IMR-90 (cell line): ENCODE measurements at regions not wholly inside any gene's neighbourhood (a gene's known extent, or its start where the extent isn't known, plus 50 kb on each side); places are given as distances from the start of the nearest gene placed in this dataset.

Experiments used
- ATAC-seq: fragments of 200-7000 bp; cut with Tn5 transposase; 2 replicates; pipeline ENCODE4 v1.9.1; 2020; ENCODE audit warnings: low read depth, mild to moderate bottlenecking, moderate library complexity
- BruUV-seq: library from RNA; stranded (reverse); fragments of 400-500 nt; replicated peaks from 2 replicates; lab custom pipeline; 2021; lab: Mats Ljungman, UMichigan
- CTCF ChIA-PET: fragments of 300-600 bp; formaldehyde crosslinking; extraction: SDS; loops from one replicate; lab custom pipeline; 2021; ENCODE audit warnings: antibody characterized with exemption; lab: Yijun Ruan, JAX
- POLR2A ChIA-PET: fragments of 300-600 bp; sonication (Branson Sonifier 250); formaldehyde crosslinking; loops from one replicate; lab custom pipeline; 2022; ENCODE audit warnings: antibody characterized with exemption; ENCODE audit not compliant: unreplicated experiment; lab: Charles Lee
- DNase-seq: peaks from one replicate; pipeline ENCODE4 v3.0.0; 2013
- H2AFZ ChIP-seq: replicated peaks from 2 replicates; pipeline ENCODE3; 2013; ENCODE audit warnings: low read length, mild to moderate bottlenecking; ENCODE audit not compliant: poor library complexity
- H2AK5ac ChIP-seq: 2 replicates; pipeline ENCODE4 v1.6.1; 2013; ENCODE audit warnings: low read depth, low read length, inconsistent platforms
- H2AK9ac ChIP-seq: replicated peaks from 2 replicates; pipeline ENCODE3; 2013; ENCODE audit warnings: mild to moderate bottlenecking, low read depth, low read length, moderate library complexity; ENCODE audit not compliant: poor library complexity
- H2BK120ac ChIP-seq: 2 replicates; pipeline ENCODE4 v1.6.1; 2013; ENCODE audit warnings: low read depth, low read length, inconsistent platforms
- H2BK15ac ChIP-seq: 3 replicates; pipeline ENCODE4 v1.6.1; 2013; ENCODE audit warnings: low read depth, low read length, inconsistent platforms
- H2BK20ac ChIP-seq: 2 replicates; pipeline ENCODE4 v1.6.1; 2013; ENCODE audit warnings: low read depth, mild to moderate bottlenecking, inconsistent platforms, low read length, moderate library complexity
- H2BK5ac ChIP-seq: 2 replicates; pipeline ENCODE4 v1.6.1; 2013; ENCODE audit warnings: mild to moderate bottlenecking, low read depth, low read length, inconsistent platforms; ENCODE audit not compliant: poor library complexity, severe bottlenecking
- H3K14ac ChIP-seq: replicated peaks from 2 replicates; pipeline ENCODE4 v1.6.1; 2013; ENCODE audit warnings: low read depth, low read length, inconsistent platforms
- H3K18ac ChIP-seq: 2 replicates; pipeline ENCODE4 v1.6.1; 2013; ENCODE audit warnings: low read depth, low read length, control low read depth
- H3K23ac ChIP-seq: 2 replicates; pipeline ENCODE4 v1.6.1; 2013; ENCODE audit warnings: low read depth, low read length, inconsistent platforms
- H3K27ac ChIP-seq: 2 replicates; pipeline ENCODE4 v1.5.1; 2013; ENCODE audit warnings: mild to moderate bottlenecking, control low read depth, low read length; ENCODE audit not compliant: insufficient read depth
- H3K27me3 ChIP-seq: 2 replicates; pipeline ENCODE4 v1.6.1; 2013; ENCODE audit warnings: low read length; ENCODE audit not compliant: control insufficient read depth, insufficient read depth
- H3K36me3 ChIP-seq: 2 replicates; pipeline ENCODE4 v1.6.1; 2013; ENCODE audit warnings: low read length, mixed read lengths; ENCODE audit not compliant: control insufficient read depth, insufficient read depth
- H3K4ac ChIP-seq: 2 replicates; pipeline ENCODE4 v1.6.1; 2013; ENCODE audit warnings: low read depth, low read length, inconsistent platforms
- H3K4me1 ChIP-seq: 2 replicates; pipeline ENCODE4 v1.6.1; 2013; ENCODE audit warnings: low read length, mixed read lengths; ENCODE audit not compliant: control insufficient read depth, insufficient read depth
- H3K4me2 ChIP-seq: 2 replicates; pipeline ENCODE4 v1.6.1; 2013; ENCODE audit warnings: low read depth, mild to moderate bottlenecking, control low read depth, low read length, moderate library complexity
- H3K4me3 ChIP-seq: 2 replicates; pipeline ENCODE4 v1.5.1; 2013; ENCODE audit warnings: low read depth, mild to moderate bottlenecking, control low read depth, low read length, moderate library complexity; ENCODE audit not compliant: insufficient read depth
- H3K56ac ChIP-seq: 2 replicates; pipeline ENCODE4 v1.6.1; 2013; ENCODE audit warnings: low read length, inconsistent platforms; ENCODE audit not compliant: insufficient read depth; ENCODE audit errors: extremely low read depth
- H3K79me1 ChIP-seq, 2 experiments: 2 replicates each; pipeline ENCODE4 v1.6.1; 2013; ENCODE audit warnings: low read length in 2 of 2, inconsistent platforms in 1 of 2, low read depth in 1 of 2
- H3K9ac ChIP-seq: 2 replicates; pipeline ENCODE4 v1.6.1; 2013; ENCODE audit warnings: low read depth, low read length, control low read depth
- H3K9me1 ChIP-seq: 2 replicates; pipeline ENCODE4 v1.6.1; 2013; ENCODE audit warnings: low read length, inconsistent platforms; ENCODE audit not compliant: insufficient read depth
- H3K9me3 ChIP-seq: 2 replicates; pipeline ENCODE4 v1.6.1; 2013; ENCODE audit warnings: low read length; ENCODE audit not compliant: control insufficient read depth, insufficient read depth
- H4K20me1 ChIP-seq: 2 replicates; pipeline ENCODE4 v1.6.1; 2013; ENCODE audit warnings: low read length, inconsistent platforms; ENCODE audit not compliant: insufficient read depth
- H4K5ac ChIP-seq: 2 replicates; pipeline ENCODE4 v1.6.1; 2013; ENCODE audit warnings: mild to moderate bottlenecking, low read depth, low read length, control low read depth
- H4K8ac ChIP-seq, 2 experiments: 2 replicates each; pipeline ENCODE4 v1.6.1; 2013; ENCODE audit warnings: low read depth in 2 of 2, low read length in 2 of 2, control low read depth in 1 of 2, inconsistent platforms in 1 of 2
- H4K91ac ChIP-seq: 2 replicates; pipeline ENCODE4 v1.6.1; 2013; ENCODE audit warnings: low read depth, low read length, inconsistent platforms; ENCODE audit not compliant: insufficient read depth
- BHLHE40 ChIP-seq: fragments of 150-350 bp; IDR thresholded peaks from 2 replicates; pipeline ENCODE4 v1.6.1; 2016; ENCODE audit warnings: mild to moderate bottlenecking, low read depth, low read length
- MAFK ChIP-seq: IDR thresholded peaks from 2 replicates; pipeline ENCODE4 v1.6.1; 2012; ENCODE audit warnings: low read depth, low read length, improper control_type of control experiment
- MAZ ChIP-seq: IDR thresholded peaks from 2 replicates; pipeline ENCODE4 v1.6.1; 2012; ENCODE audit warnings: low read depth, mild to moderate bottlenecking, low read length, improper control_type of control experiment, moderate library complexity, borderline replicate concordance
- RFX5 ChIP-seq: IDR thresholded peaks from 2 replicates; pipeline ENCODE4 v1.8.0; 2012; ENCODE audit warnings: low read depth, mild to moderate bottlenecking, low read length, moderate library complexity
- WGBS, 2 experiments: methylation state at CpG; one replicate each; pipeline versions ENCODE4 v1.1.5 to v1.1.7; 2013; ENCODE audit warnings: missing lambda C conversion rate in 2 of 2; ENCODE audit not compliant: insufficient read length in 1 of 2; ENCODE audit errors: extremely low coverage in 2 of 2; 5-methylcytosine and 5-hydroxymethylcytosine counted together
- dilution Hi-C: fragments of 300-500 bp; cut with HindIII; formaldehyde crosslinking; loops from one replicate; pipeline ENCODE4 v1.14.3; 2018; ENCODE audit warnings: low sequenced_read_pairs; ENCODE audit not compliant: unreplicated experiment
- in situ Hi-C: fragments of 300-500 bp; cut with MboI; formaldehyde crosslinking; loops from 3 replicates; pipeline ENCODE4 v1.14.3; 2019; ENCODE audit warnings: low sequenced_read_pairs, inconsistent platforms, mixed read lengths
- intact Hi-C: fragments of 100-400 bp; cut with micrococcal nuclease; formaldehyde crosslinking; loops from 2 replicates; pipeline ENCODE4 v1.10.0; 2022

- H2BK15ac ChIP-seq: no peak overlapping the region
- no peaks in the 10 kb centered on the region for H3K4me1 ChIP-seq
- no peaks in the 10 kb centered on the region for H4K20me1 ChIP-seq
- H2BK120ac ChIP-seq: no peak overlapping the region
- H3K18ac ChIP-seq: no peak overlapping the region
- DNase-seq: no peak
- no peak overlapping the region for H3K27ac ChIP-seq
- H3K9me3 ChIP-seq: no peaks in the 10 kb centered on the region
- H3K56ac ChIP-seq: no peak overlapping the region
- BruUV-seq: no TSS peak
- no peak overlapping the region for H2AK9ac ChIP-seq
- no peak for ATAC-seq
- 6% methylated on average over 3 of the region's 10 CpGs; no CpG with 5 or more reads in 1 of the 2 experiments for WGBS, 2 experiments
- no peak overlapping the region for H2AK5ac ChIP-seq
- no peak overlapping the region for H3K14ac ChIP-seq
- H3K4ac ChIP-seq: no peak overlapping the region
- TF ChIP-seq MAFK (no peak), BHLHE40 (no peak), MAZ (no peak), RFX5 (no peak)
- H2AFZ ChIP-seq: no peak overlapping the region
- H3K4me3 ChIP-seq: no peak overlapping the region
- H3K36me3 ChIP-seq: no peaks in the 10 kb centered on the region
- H4K5ac ChIP-seq: no peak overlapping the region
- CTCF ChIA-PET: interaction anchor here (0.6 kb wide), 2 partner anchors 26 to 258 kb away, joined by 3 read pairs; no protein-coding TSS in a partner anchor
- no peak overlapping the region for H2BK20ac ChIP-seq
- no peak overlapping the region for H3K4me2 ChIP-seq
- H3K27me3 ChIP-seq: no peaks in the 10 kb centered on the region
- POLR2A ChIA-PET: interaction anchor here (0.7 kb wide), 1 partner anchor 14 kb away, joined by 15 read pairs; no protein-coding TSS in a partner anchor
- H3K79me1 ChIP-seq: no peaks in the 10 kb centered on the region
- H3K9me1 ChIP-seq: no peaks in the 10 kb centered on the region
- in situ Hi-C loops (no loop called here), dilution Hi-C loops (no loop called here), intact Hi-C loops (no loop called here)
- no peak overlapping the region for H4K8ac ChIP-seq
- H3K9ac ChIP-seq: no peak overlapping the region
- H3K23ac ChIP-seq: no peak overlapping the region
- H2BK5ac ChIP-seq: no peak overlapping the region
- H4K91ac ChIP-seq: no peak overlapping the region
These were observed 142.4 kb upstream of the GALNT2 start for GRCh38 chr1:229924639-229925038.
